OCI-LY7 (cell line): ENCODE measurements at regions not wholly inside any gene's neighbourhood (a gene's known extent, or its start where the extent isn't known, plus 50 kb on each side); places are given as distances from the start of the nearest gene placed in this dataset.

Source experiments
- EZH2phosphoT487 ChIP-seq: fragments of 200-600 bp; sonication (generic); IDR thresholded peaks from 2 replicates; pipeline ENCODE4 v1.6.1; 2018; ENCODE audit warnings: low read depth, borderline replicate concordance, mild to moderate bottlenecking, mixed run types, antibody characterized with exemption, low read length, moderate library complexity, mixed read lengths
- TF ChIP-seq, protein P1 (sequence below): fragments of 200-600 bp; sonication (generic); conservative IDR thresholded peaks from 2 replicates; pipeline ENCODE4 v1.5.1; 2014; ENCODE audit warnings: mild to moderate bottlenecking, antibody characterized with exemption, low read length, moderate library complexity, mixed read lengths

DNA sequence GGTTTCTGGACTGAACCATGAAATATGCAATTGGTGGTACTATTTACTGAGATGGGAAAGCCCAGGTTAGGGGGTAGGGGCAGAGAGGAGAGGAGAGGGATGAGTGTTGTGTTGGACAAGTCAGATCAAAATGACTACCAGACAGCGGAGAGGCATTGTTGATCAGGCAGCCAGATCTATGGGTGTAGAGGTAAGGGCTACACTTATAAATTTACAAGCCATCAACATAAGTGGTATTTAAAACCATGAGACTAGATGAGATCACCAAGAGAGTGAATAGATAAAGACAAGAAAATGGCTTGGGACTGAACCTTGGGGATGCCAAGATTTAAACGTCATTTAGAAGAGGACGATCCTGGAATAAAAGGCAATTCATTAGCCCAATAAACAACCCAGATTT is 123.4 kb downstream of the NXPE2 start:
- TF ChIP-seq, protein P1, sequence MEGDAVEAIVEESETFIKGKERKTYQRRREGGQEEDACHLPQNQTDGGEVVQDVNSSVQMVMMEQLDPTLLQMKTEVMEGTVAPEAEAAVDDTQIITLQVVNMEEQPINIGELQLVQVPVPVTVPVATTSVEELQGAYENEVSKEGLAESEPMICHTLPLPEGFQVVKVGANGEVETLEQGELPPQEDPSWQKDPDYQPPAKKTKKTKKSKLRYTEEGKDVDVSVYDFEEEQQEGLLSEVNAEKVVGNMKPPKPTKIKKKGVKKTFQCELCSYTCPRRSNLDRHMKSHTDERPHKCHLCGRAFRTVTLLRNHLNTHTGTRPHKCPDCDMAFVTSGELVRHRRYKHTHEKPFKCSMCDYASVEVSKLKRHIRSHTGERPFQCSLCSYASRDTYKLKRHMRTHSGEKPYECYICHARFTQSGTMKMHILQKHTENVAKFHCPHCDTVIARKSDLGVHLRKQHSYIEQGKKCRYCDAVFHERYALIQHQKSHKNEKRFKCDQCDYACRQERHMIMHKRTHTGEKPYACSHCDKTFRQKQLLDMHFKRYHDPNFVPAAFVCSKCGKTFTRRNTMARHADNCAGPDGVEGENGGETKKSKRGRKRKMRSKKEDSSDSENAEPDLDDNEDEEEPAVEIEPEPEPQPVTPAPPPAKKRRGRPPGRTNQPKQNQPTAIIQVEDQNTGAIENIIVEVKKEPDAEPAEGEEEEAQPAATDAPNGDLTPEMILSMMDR, result no peak
- TF ChIP-seq EZH2phosphoT487, result no peak
